GM18867 (cell line): ENCODE measurements at regions not wholly inside any gene's neighbourhood (a gene's known extent, or its start where the extent isn't known, plus 50 kb on each side); places are given as distances from the start of the nearest gene placed in this dataset.

ENCODE experiments used
- ATAC-seq: cut with Tn5 transposase; IDR thresholded peaks from one replicate; pipeline ENCODE4 v1.9.1; 2021; ENCODE audit warnings: mild to moderate bottlenecking, moderate library complexity; ENCODE audit not compliant: unreplicated experiment

DNA sequence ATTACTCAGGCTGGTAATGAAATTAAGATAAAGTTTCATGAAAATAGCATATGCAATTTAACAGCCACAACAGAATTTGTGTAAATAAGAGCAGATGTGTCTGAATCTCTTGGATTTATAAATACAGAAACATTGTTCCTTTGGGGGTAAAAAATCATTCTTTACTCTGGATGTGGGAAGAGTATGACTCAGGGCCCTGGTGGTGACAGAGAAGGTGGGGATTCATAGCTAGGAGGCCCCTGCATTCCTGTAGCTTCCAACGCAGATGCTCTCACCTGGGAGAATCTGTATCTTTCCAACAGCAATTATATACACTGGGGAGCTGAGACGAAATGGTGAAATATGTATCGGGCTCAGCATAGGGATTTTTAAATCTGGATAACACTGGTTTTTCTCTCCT, 167.6 kb upstream of the CADPS start:
- no peak for ATAC-seq

- ATAC-seq, result no peak
Observed at GRCh38 chr3:63043631-63044030, 168.4 kb upstream of the CADPS start.

DNA sequence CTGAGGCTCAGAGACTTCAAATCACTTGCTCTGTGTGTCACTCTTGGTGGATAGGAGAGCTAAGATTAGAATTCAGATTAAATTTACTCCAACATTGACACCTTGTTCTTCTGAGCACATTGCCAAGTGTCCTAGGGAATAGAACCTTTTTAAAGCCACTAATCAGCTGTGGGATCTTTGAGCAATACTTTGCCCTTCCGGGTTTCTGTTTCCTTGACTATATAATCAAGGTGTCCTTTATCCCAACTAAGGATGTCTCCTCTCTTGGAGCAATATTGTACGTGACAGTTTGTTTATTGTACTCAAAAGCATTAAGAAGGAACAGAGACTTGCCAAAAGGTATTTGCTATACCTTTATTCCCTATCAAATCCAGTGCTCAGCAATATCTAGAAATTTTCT, 170.9 kb upstream of the CADPS start:
- ATAC-seq, result no peak

DNA sequence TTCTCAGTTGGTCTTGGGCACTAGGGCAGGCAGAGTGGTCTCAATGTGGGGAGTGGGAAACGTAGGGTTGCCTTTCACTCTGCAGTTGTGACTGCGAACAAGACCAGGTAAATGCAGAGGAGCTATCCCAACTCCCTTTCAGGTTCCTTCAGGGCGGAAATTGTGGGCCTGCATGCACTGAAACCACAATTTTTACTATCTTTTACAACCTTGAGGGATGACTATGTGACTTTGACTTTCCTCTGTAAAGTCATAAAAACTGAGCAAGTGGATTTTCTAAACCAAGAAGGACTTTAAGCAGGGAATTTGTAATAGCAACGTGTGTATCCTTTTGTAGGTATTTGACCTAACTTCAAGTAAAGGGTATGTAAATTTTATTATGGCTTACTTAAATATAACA, 171.4 kb upstream of the CADPS start:
- ATAC-seq, result no peak

- no peak for ATAC-seq
Observed at GRCh38 chr3:63047068-63047467, 171.9 kb upstream of the CADPS start.

DNA sequence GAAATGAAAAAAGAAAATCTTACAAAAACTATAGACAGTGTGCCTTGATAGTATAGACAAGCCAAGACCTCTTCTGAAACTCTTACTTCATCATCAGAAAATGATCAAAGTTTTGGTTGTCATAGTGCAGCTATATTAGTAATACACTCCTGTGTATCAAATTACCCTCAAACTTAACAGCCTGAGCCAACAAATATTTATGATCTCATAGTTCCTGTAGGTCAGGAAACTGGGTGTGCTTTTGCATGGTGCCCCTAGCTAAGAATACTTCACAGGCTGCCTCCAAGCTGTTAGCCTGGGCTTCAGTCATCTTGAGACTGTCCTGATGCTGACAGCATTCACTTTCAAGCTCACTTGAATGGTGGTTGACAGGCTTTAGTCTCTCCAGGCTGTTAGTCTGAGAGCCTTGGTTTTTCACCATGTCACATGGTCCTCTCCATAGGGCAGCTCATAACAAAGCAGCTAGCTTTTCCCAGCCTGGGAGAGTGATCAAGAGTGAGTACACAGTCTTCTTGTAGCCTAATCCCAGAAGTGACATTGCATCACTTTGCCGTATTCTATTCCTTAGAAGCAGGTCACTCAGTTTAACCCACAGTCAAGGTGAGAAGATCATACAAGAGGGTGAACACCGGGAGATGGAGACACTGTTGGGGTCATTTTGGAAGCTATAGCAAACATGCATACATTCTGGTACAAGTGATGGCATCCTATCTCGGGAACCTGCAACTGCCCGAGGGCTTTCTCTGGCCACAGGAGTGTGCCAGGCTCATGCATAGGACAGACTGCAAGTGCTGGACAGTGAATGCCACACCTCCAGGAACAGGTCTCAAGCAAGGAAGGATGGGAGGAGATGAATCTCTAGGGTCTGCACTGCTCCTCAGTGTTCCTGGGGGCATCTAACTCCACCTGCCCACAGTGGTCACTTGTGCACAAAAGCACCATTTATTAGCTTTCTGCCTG, 173.4 kb upstream of the CADPS start:
- ATAC-seq, result no peak

DNA sequence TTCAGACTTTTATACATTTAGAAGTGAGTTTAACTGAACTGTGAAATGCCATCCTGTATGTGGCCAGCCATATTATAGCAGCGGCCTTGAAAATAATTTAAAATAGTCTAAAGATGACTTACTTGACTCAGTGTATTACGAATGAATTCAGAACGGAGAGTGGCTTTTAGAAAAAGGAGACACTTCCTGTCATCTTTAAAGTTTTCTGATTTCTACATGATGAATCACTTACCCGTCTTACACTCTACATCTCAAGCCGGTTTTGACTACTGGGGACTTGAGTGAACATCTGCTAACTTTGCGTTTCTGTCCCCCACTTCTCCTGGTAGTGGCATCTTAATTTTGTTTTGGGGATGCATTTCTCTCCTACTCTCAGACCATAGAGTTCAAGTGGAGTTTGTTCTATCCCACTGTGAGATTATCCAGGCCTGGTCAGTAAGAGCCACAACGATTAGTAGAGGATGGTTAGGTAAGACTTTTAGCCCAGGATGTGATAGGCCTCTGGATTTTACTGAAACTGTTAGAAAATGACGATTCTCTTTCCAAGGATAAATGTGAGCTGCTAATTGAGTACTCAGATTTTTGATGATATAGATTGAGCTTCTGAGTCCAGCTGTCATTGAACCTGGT, 175.4 kb upstream of the CADPS start:
- no peak for ATAC-seq

DNA sequence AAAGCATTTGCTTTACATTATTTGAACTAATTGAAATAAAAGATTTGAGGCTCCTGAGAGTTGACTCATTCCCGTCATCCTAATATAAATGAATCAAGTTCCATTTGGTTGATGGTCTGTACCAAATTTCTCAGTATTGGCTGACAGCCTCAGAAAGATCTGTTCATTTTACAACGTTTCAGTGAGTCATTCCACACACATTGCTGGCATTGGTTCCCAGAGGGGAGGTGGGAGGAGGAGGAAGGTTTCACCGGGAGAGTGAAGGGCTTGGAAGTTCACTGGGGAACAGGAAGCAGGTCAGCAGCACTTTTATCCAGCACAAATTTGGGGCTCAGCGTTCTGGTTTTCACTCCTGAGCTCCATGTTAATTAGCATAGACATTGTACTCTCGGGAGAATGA, 176.7 kb upstream of the CADPS start:
- ATAC-seq, result no peak

GRCh38 chr3:63056932-63057331, 181.7 kb upstream of the CADPS start:
- no peak for ATAC-seq

DNA sequence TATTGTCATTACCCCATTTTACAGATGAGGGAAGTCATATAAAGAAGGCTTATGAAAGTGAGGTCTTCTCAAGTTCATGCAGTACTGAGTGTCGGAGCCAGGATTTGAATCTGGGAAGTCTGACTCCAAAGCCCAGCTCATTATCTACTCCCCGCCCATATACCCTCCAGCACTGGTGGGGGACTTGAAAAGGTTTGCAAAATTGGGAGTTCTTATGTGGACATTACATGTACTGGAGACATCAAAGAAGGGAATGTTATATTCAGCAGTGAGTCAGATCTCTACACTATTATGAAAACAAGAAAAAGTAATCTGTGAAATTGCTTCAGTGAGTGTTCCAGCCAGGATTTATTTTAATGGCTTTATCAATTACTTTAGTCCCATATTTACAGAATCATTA, 185.2 kb upstream of the CADPS start:
- no peak for ATAC-seq

DNA sequence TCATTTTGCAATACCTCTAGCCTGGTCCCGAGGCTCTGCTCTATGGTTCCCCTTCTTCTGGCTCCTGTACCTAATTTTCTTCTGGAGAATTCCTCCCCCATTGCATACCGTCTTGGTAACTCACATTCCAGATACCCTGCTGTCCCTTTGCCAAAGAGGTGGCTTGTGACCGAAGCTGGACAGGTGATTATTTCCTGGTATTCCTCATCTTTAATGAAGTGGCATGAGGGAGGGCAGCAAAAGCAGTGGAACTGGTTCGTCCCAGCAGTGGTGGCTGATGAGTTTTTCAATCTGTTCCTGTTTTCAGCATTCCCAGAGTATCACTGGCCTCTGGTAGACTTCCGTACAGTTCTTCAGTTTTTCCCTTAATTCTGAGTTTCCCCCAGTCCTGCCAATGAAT, 186.2 kb upstream of the CADPS start:
- ATAC-seq, result no peak

- ATAC-seq, result no peak
Observed at GRCh38 chr3:63064209-63064755, 189.1 kb upstream of the CADPS start.

DNA sequence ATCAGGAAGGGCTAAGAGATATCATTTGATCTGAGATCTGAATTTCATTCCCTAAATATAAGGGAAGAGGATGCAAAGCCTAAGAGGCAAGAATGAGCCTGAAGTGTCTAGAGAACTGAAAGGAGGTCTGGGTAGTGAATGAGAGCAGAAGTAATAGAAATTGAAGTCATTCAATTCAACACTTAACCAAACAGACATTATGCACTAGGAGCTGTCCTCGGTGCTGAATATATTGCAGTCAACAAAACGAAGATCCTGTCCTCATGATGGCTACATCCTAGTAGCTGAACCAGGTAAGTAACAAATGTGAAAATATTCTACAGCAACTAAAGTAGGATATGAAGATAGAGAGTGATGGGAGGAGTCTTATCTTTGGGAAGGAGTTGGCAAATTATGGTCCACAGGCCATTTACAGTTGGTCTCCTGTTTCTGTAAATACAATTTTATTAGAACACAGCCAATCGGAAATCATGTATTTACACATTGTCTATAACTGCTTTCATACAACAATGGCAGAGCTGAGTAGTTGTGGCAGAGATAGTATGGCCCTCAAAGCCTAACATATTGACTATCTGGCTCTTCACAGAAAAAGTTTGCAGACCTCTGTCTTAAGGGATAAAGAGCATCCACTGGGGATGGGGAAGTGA, 192.9 kb upstream of the CADPS start:
- no peak for ATAC-seq

- ATAC-seq, result no peak
Observed at GRCh38 chr3:63069806-63070475, 194.7 kb upstream of the CADPS start.

DNA sequence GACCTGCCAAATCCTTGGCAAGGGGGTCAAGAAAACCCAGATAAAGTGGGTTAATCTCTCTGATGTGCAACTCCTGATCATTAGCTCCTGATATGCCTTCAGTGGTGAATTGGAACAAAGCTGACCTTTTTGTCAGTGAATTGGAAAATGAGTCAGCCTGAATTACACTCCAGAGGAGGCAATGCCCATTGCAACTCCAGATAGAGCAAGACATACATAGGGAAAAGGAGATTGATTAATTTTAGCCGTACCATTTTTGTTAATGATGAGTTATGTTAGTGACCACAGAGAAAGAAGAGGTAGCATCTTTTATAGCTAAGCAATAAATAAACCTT, 195.2 kb upstream of the CADPS start:
- ATAC-seq, result no peak

DNA sequence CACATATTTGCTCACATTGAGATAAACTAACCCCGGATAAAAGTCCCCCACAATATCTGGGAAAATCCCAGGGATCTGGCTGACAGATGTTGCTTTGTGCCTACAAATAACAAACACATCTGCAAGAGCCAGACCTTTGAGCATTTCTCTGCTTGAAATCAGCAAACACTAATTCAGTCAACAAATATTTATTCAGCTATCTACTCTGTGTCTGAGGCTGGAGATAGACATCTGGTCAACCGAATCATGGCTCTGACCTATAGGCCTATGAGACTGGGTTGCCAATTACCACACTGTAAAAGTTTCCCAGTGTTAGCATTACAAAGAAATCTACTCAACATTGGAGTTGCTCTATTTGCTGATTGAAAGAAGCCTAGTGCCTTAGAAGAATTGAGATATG, 201.1 kb upstream of the CADPS start:
- ATAC-seq, result no peak

- ATAC-seq, result no peak
Observed at GRCh38 chr3:63086190-63086589, 191.9 kb upstream of the SYNPR start.

DNA sequence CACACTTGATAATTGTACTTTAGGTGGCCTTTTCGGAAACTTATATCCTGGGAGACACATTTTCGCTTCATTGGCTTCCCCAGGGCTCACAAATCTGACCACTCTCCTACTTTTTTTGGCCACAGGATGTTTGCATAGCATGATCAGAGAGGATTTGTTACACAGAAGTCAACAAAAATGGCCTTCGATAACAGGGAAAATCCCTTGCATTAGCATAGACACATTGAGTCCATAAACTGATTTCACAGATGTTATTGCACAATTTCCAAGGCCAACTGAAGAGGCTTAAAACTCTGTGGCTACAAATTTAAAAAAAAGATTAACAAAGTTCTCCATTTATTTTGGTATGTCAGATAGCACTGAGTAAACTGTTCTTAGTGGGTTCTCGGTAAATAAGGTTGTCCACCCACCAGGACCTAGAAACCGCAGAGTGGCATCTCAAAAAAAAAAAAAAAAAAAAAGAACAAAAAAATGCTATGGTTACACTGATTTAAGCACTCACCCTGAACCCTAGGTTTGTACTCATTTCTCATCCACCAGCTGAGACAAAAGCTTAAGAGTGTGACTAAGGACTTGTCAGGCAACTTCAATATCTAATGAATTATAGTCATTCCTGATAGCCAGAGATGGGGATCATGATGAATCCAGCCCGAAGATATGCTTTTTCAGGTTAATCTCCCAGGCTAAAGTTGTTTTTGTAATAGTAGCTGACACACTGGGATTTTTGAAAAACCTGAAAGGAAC, 188.9 kb upstream of the SYNPR start:
- no peak for ATAC-seq

GRCh38 chr3:63089751-63090132, 188.4 kb upstream of the SYNPR start:
- no peak for ATAC-seq

- ATAC-seq, result no peak
Observed at GRCh38 chr3:63090656-63091055, 187.5 kb upstream of the SYNPR start.

- ATAC-seq, result no peak
Observed at GRCh38 chr3:63092515-63092914, 185.6 kb upstream of the SYNPR start.
